ENCODE measurements at regions not wholly inside any gene's neighbourhood (a gene's known extent, or its start where the extent isn't known, plus 50 kb on each side); places are given as distances from the start of the nearest gene placed in this dataset.

DNA sequence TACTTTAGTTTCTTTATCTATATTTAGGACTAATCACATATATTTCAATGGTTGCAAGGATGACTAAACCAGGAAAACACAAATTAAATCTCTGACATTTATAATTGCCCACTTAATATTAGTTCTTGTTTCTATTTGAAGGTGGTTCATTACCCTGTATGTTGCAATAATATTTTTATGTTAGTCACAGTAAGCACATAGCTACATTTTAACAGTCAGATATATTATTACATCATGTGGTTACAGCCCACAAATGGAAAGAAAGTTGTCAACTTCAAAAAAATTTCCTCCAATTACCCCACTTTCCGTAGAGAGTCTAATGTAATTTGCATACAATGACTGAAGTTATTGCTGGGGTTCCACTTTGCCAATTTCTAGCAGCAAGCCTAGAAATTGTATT lies 114.6 kb downstream of the TUSC7 start:
- TF ChIP-seq CTCF (IDR thresholded peaks at IDR 0.05; ENCODE audit: insufficient read depth, low read depth, low read length) (no peak), EZH2 (IDR thresholded peaks at IDR 0.05; ENCODE audit: insufficient read depth, low read length) (no peak)

All from astrocyte (in vitro differentiated cells and primary cell).